Ascending aorta (tissue), 2 donors: ENCODE measurements at regions not wholly inside any gene's neighbourhood (a gene's known extent, or its start where the extent isn't known, plus 50 kb on each side); places are given as distances from the start of the nearest gene placed in this dataset.

ENCODE experiments used
- DNase-seq, 2 donors: peaks; one replicate each; pipeline ENCODE4 v3.0.0-alpha.2; 2019; ENCODE audit warnings: low spot score in 2 of 2
- H3K27ac ChIP-seq, 2 donors: fragments of 200-600 bp; sonication (generic); one replicate each; pipeline ENCODE4 v1.5.1; 2016 to 2017; ENCODE audit warnings: mild to moderate bottlenecking in 1 of 2
- H3K27me3 ChIP-seq: fragments of 200-600 bp; sonication (generic); one replicate; pipeline ENCODE4 v1.5.1; 2017
- H3K36me3 ChIP-seq, 2 donors: fragments of 200-600 bp; sonication (generic); one replicate each; pipeline ENCODE4 v1.5.1; 2016
- H3K4me1 ChIP-seq, 2 donors: fragments of 200-600 bp; sonication (generic); one replicate each; pipeline ENCODE4 v1.5.1; 2016 to 2017; ENCODE audit warnings: mild to moderate bottlenecking in 1 of 2
- H3K4me3 ChIP-seq, 2 donors: fragments of 200-600 bp; sonication (generic); one replicate each; pipeline ENCODE4 v1.5.1; 2016 to 2017; ENCODE audit warnings: mild to moderate bottlenecking in 1 of 2
- H3K9me3 ChIP-seq, 2 donors: fragments of 200-600 bp; sonication (generic); one replicate each; pipeline ENCODE4 v1.5.1; 2016
- intact Hi-C: fragments of 100-400 bp; cut with DNase I; formaldehyde crosslinking; loops from one replicate; pipeline ENCODE4 v1.15.1; 2023
- TF ChIP-seq, protein P1 (sequence below), 3 experiments: fragments of 200-600 bp in 2 of 3; fragments of 450-650 bp in 1 of 3; sonication (generic) in 2 of 3; IDR thresholded peaks; one replicate each; pipeline ENCODE4 v1.5.1; 2016 to 2019; ENCODE audit warnings: antibody characterized with exemption in 3 of 3, mild to moderate bottlenecking in 1 of 3, moderate library complexity in 1 of 3

DNA sequence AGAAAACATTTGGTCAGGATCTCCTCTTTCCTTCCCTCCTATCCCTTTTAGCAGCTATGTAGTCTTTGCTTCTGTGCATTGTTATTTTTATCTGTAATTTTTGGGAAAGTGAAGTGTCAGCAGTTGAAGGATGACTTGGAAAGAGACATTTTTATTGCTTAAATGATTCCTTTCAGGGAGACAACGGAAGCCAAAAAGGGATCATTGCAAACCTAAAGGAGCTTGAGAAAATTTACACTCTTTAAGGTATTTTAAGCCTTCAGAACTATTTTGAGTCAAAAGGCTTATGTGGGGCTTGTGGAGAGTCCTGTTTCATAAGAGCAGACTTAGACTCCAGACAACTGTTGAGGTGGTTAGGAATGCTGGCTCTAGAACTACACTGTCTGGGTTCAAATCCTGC, 281.6 kb downstream of the KIF4B start:
- H3K36me3 ChIP-seq = no peaks in the 10 kb centered on the region
- H3K4me1 ChIP-seq = no peaks in the 10 kb centered on the region
- intact Hi-C loops = no loop called here
- no peak overlapping the region for H3K4me3 ChIP-seq
- no peaks in the 10 kb centered on the region for H3K27me3 ChIP-seq
- DNase-seq = no peak
- no peaks in the 10 kb centered on the region for H3K9me3 ChIP-seq
- no peak overlapping the region for H3K27ac ChIP-seq
- TF ChIP-seq, protein P1, sequence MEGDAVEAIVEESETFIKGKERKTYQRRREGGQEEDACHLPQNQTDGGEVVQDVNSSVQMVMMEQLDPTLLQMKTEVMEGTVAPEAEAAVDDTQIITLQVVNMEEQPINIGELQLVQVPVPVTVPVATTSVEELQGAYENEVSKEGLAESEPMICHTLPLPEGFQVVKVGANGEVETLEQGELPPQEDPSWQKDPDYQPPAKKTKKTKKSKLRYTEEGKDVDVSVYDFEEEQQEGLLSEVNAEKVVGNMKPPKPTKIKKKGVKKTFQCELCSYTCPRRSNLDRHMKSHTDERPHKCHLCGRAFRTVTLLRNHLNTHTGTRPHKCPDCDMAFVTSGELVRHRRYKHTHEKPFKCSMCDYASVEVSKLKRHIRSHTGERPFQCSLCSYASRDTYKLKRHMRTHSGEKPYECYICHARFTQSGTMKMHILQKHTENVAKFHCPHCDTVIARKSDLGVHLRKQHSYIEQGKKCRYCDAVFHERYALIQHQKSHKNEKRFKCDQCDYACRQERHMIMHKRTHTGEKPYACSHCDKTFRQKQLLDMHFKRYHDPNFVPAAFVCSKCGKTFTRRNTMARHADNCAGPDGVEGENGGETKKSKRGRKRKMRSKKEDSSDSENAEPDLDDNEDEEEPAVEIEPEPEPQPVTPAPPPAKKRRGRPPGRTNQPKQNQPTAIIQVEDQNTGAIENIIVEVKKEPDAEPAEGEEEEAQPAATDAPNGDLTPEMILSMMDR (IDR thresholded peaks at IDR 0.05) = no peak

GRCh38 chr5:155299386-155300005, 285.9 kb downstream of the KIF4B start:
- intact Hi-C loops = no loop called here
- TF ChIP-seq, protein P1 (IDR thresholded peaks at IDR 0.05) = no peak
- H3K27me3 ChIP-seq = no peaks in the 10 kb centered on the region
- DNase-seq = no peak
- H3K36me3 ChIP-seq = no peaks in the 10 kb centered on the region
- H3K4me1 ChIP-seq = no peaks in the 10 kb centered on the region
- H3K27ac ChIP-seq = no peak overlapping the region
- no peaks in the 10 kb centered on the region for H3K9me3 ChIP-seq
- H3K4me3 ChIP-seq = no peak overlapping the region

DNA sequence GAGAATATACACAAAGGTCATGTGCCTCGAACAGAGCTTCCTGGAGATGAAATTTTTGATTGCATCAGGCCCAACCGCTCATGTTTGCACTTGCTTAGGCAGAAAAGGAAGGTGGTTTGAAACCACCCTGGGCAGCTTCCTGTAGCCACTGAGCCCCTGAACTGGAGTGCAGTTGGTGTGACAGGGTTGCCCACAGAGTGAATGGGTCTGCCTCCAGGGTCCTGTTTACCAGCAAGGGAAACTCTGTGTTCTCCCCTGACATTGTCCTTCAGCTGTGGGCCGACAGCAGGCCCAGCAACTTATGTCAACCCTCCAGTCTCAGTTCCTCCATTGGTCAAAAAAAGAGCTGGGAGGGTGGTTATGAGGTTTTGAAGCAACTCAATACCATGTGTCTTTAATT, 289.6 kb downstream of the KIF4B start:
- TF ChIP-seq, protein P1 (IDR thresholded peaks at IDR 0.05) = no peak
- intact Hi-C loops = no loop called here
- Histone ChIP-seq H3K36me3 (no peaks in the 10 kb centered on the region), H3K27me3 (no peaks in the 10 kb centered on the region), H3K27ac (no peak overlapping the region), H3K4me1 (no peaks in the 10 kb centered on the region), H3K4me3 (no peak overlapping the region), H3K9me3 (no peaks in the 10 kb centered on the region)
- no peak for DNase-seq

DNA sequence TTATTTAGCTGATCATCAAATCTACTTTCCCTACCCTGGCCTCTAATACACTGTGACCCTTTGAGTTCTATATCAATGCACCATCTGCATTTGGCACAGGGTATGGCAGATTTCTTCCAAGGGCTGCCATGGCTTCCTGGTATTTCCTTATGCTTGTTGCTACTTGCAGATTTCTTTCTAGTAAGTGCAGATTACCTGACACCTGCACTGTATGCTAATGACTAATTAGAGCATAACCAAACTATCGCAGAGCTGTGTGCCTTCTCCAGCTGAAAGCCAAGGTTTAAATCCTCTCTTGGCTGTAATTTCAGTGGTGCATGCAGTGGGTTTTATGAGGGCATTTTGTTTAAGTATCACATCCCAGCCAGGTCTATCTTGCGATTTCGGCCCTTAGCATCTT, 293.7 kb downstream of the KIF4B start:
- Histone ChIP-seq H3K36me3 (no peaks in the 10 kb centered on the region), H3K27ac (no peak overlapping the region), H3K4me1 (no peaks in the 10 kb centered on the region), H3K4me3 (no peak overlapping the region), H3K9me3 (no peaks in the 10 kb centered on the region), H3K27me3 (no peaks in the 10 kb centered on the region)
- DNase-seq = no peak
- intact Hi-C loops = no loop called here
- TF ChIP-seq, protein P1 (IDR thresholded peaks at IDR 0.05) = no peak

GRCh38 chr5:155308289-155308688, 294.7 kb downstream of the KIF4B start:
- intact Hi-C loops = no loop called here
- Histone ChIP-seq H3K27ac (no peak overlapping the region), H3K4me3 (no peak overlapping the region), H3K4me1 (no peaks in the 10 kb centered on the region), H3K36me3 (no peaks in the 10 kb centered on the region), H3K27me3 (no peaks in the 10 kb centered on the region), H3K9me3 (no peaks in the 10 kb centered on the region)
- no peak for DNase-seq
- TF ChIP-seq, protein P1 (IDR thresholded peaks at IDR 0.05) = no peak
